BE2C (cell line): ENCODE measurements at regions not wholly inside any gene's neighbourhood (a gene's known extent, or its start where the extent isn't known, plus 50 kb on each side); places are given as distances from the start of the nearest gene placed in this dataset.
"Not testable (repeated sequence)": the region's sequence is repeated elsewhere in the genome, so short reads cannot be mapped to it uniquely, and the experiment has no call there.

Experiments
- DNase-seq: peaks from one replicate; pipeline ENCODE4 v3.0.0-alpha.2; 2020
- H3K27me3 ChIP-seq: fragments of 250-450 bp; sonication (Bioruptor Pico); 2 replicates; pipeline ENCODE4 v1.5.1; 2020; ENCODE audit warnings: mild to moderate bottlenecking
- H3K36me3 ChIP-seq: fragments of 250-450 bp; sonication (Bioruptor Pico); 2 replicates; pipeline ENCODE4 v1.5.1; 2020; ENCODE audit warnings: mild to moderate bottlenecking
- H3K4me1 ChIP-seq: fragments of 250-450 bp; sonication (Bioruptor Pico); 2 replicates; pipeline ENCODE4 v1.5.1; 2020
- H3K4me3 ChIP-seq: 2 replicates; pipeline ENCODE4 v1.5.1; 2011; ENCODE audit warnings: low read depth, low read length
- H3K9me3 ChIP-seq: fragments of 250-450 bp; sonication (Bioruptor Pico); 2 replicates; pipeline ENCODE4 v1.5.1; 2020
- TF ChIP-seq, protein P1 (sequence below): IDR thresholded peaks from 2 replicates; pipeline ENCODE4 v1.5.1; 2012; ENCODE audit warnings: mild to moderate bottlenecking, low read depth, low read length

DNA sequence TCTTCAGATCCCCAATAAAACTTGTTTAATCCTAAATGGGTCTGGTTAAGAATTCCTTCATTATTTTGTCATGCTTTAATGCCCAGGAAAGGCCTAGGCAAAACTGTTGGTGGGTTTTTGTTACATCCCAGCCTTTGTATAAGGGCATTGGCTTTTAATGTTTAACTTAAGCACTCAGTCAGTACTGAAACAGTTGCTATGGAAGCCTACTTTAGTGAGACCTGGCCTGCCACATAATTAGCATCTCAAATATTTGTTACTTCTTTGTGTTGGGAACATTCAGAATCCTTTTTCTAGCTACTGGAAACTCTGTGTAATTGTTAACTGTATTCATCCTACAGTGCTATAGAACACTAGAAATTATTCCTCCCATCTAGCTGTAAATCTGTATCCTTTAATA lies 369.6 kb upstream of the ATP10A start:
- no peak overlapping the region for H3K4me3 ChIP-seq
- H3K9me3 ChIP-seq = no peaks in the 10 kb centered on the region
- DNase-seq = no peak
- H3K36me3 ChIP-seq = no peaks in the 10 kb centered on the region
- H3K27me3 ChIP-seq = no peaks in the 10 kb centered on the region
- H3K4me1 ChIP-seq = no peaks in the 10 kb centered on the region
- TF ChIP-seq, protein P1, sequence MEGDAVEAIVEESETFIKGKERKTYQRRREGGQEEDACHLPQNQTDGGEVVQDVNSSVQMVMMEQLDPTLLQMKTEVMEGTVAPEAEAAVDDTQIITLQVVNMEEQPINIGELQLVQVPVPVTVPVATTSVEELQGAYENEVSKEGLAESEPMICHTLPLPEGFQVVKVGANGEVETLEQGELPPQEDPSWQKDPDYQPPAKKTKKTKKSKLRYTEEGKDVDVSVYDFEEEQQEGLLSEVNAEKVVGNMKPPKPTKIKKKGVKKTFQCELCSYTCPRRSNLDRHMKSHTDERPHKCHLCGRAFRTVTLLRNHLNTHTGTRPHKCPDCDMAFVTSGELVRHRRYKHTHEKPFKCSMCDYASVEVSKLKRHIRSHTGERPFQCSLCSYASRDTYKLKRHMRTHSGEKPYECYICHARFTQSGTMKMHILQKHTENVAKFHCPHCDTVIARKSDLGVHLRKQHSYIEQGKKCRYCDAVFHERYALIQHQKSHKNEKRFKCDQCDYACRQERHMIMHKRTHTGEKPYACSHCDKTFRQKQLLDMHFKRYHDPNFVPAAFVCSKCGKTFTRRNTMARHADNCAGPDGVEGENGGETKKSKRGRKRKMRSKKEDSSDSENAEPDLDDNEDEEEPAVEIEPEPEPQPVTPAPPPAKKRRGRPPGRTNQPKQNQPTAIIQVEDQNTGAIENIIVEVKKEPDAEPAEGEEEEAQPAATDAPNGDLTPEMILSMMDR = no peak

DNA sequence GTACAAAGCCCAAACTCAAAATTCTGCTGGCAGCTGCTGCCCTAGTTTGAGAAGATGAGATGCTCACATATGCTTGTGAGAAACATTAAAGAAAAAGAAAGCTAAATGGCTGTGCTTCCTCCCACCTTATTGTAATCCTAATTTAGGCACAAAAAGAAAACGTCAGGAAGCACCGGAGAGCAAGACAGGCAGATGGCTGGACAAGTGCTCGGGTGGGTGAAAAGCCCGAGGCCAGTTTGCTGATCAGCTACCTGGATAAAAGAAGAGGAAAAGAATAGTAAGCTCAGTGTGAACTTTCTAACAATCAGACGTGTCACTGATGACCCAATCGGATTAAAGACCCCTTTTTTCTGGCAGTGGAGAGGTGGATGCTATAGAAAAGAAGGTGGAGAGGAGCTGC lies 368.0 kb upstream of the ATP10A start:
- no peaks in the 10 kb centered on the region for H3K27me3 ChIP-seq
- H3K9me3 ChIP-seq = no peaks in the 10 kb centered on the region
- no peak overlapping the region for H3K4me3 ChIP-seq
- DNase-seq = no peak
- TF ChIP-seq, protein P1 = no peak
- H3K36me3 ChIP-seq = no peaks in the 10 kb centered on the region
- no peaks in the 10 kb centered on the region for H3K4me1 ChIP-seq

DNA sequence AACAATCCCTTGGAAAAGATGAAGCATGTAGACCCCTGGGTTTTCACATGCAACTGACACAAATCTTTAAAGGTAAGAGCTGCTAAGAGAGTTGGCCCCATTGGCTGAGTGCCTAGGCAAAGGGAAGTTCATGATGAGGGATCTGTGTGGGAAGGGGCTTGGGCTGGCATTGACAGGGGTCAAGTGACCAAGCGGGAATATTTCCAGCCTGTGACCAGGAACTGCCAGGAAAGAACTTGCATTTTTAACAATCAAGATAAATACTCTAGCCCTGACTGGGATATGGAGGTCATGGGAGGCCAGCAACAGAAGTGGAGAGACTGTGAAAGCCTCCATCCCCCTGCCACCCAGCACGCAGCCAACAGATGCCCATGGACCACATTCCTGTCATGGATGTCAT lies 361.1 kb upstream of the ATP10A start:
- Histone ChIP-seq H3K4me1 (no peaks in the 10 kb centered on the region), H3K9me3 (no peaks in the 10 kb centered on the region), H3K36me3 (no peaks in the 10 kb centered on the region), H3K27me3 (no peaks in the 10 kb centered on the region), H3K4me3 (no peak overlapping the region)
- DNase-seq = no peak
- TF ChIP-seq, protein P1 = no peak

DNA sequence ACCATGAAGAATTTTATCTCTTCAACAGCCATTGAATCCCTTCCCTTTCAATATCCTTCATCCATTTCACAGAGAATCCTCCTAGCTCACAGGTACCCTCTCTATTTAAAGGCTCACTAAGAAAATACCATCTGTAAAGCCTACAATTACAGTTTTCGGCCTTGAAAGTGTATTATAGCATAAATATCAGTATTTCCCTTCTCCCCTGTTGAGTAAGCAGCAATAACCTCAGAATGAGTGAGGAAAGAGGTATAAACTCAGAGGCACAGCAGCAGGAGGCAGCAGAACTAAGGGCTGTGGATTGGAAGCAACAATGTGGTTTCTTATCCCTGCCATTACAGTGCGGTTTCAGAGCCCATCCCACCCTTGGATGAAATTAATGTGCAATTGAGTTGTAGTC lies 360.6 kb upstream of the ATP10A start:
- no peak for DNase-seq
- H3K36me3 ChIP-seq = no peaks in the 10 kb centered on the region
- TF ChIP-seq, protein P1 = no peak
- H3K9me3 ChIP-seq = no peaks in the 10 kb centered on the region
- no peaks in the 10 kb centered on the region for H3K27me3 ChIP-seq
- H3K4me1 ChIP-seq = no peaks in the 10 kb centered on the region
- no peak overlapping the region for H3K4me3 ChIP-seq

DNA sequence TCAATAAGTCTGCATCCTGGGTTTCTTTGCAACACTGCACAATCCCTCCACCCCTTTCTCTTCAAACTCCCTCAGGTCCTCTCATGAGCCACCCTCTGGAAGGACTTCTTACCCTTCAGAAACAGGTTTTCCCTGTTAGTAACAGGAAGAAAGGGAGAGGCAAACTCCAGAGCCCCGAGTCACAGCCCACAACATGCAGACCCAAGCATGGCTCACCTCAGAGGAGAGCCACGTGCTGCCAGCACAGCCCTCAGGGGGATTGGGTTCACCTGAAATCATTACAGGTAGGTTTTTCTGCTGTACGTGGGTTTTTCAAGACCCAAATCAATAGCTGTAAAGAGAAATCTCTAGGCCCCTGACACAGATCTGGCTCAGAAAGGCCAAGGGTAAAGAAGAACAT lies 359.7 kb upstream of the ATP10A start:
- Histone ChIP-seq H3K9me3 (no peaks in the 10 kb centered on the region), H3K4me3 (no peak overlapping the region), H3K36me3 (no peaks in the 10 kb centered on the region), H3K4me1 (no peaks in the 10 kb centered on the region), H3K27me3 (no peaks in the 10 kb centered on the region)
- TF ChIP-seq, protein P1 = no peak
- DNase-seq = no peak

DNA sequence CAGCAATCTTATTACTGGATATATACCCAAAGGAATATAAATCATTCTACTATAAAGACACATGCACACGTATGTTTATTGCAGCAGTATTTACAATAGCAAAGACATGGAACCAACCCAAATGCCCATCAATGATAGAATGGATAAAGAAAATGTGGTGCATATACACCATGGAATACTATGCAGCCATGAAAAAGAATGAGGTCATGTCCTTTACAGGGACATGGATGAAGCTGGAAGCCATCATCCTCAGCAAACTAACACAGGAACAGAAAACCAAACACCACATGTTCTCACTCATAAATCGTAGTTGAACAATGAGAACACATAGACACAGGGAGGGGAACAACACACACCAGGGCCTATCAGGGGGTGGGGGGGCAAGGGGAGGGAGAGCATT lies 353.9 kb upstream of the ATP10A start:
- H3K4me3 ChIP-seq, H3K9me3 ChIP-seq, H3K4me1 ChIP-seq, DNase-seq, H3K36me3 ChIP-seq, H3K27me3 ChIP-seq: not testable (repeated sequence)

DNA sequence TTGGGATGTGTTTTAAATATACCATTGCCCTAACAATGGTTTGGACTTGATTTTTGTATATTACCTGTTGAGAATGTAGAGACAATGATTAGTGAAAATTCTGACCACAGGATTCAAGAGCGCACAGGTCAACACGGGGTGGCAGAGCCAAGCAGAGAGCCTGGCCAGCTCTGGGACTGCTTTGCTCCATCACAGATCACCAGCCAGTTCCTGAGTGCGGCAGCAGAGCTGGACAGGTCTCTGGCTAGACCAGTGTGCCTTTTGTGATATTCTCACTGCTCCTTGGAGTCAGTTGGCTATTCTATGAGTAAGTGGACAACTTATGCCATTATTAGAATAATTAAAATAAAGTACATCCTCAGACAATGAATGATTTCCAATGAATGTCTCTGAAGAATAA lies 351.2 kb upstream of the ATP10A start:
- H3K36me3 ChIP-seq = no peaks in the 10 kb centered on the region
- no peaks in the 10 kb centered on the region for H3K4me1 ChIP-seq
- H3K9me3 ChIP-seq = no peaks in the 10 kb centered on the region
- TF ChIP-seq, protein P1 = no peak
- H3K27me3 ChIP-seq = no peaks in the 10 kb centered on the region
- H3K4me3 ChIP-seq = no peak overlapping the region
- no peak for DNase-seq
